Keratinocyte (primary cell): ENCODE measurements at regions not wholly inside any gene's neighbourhood (a gene's known extent, or its start where the extent isn't known, plus 50 kb on each side); places are given as distances from the start of the nearest gene placed in this dataset.
A peak's percentile ranks its signal among the peaks of the same experiment; 100 is the strongest.

Source experiments
- DNase-seq: peaks from one replicate; pipeline ENCODE4 v3.0.0-alpha.2; 2011; ENCODE audit warnings: low read depth, missing footprints, low spot score
- FAIRE-seq: peaks from 2 replicates; lab custom pipeline; 2011; peaks lifted over from hg19 to GRCh38; lab: Jason Lieb, UNC
- H2AFZ ChIP-seq: 2 replicates; pipeline ENCODE4 v1.6.0; 2012; ENCODE audit warnings: low read length, control low read depth, inconsistent platforms; ENCODE audit not compliant: control insufficient read depth
- H3K27ac ChIP-seq: 2 replicates; pipeline ENCODE4 v1.5.1; 2011; ENCODE audit warnings: low read length; ENCODE audit not compliant: control insufficient read depth, insufficient read depth
- H3K27me3 ChIP-seq: 3 replicates; pipeline ENCODE4 v1.6.0; 2011; ENCODE audit warnings: low read length; ENCODE audit not compliant: control insufficient read depth, insufficient read depth; ENCODE audit errors: extremely low read depth
- H3K36me3 ChIP-seq, 2 experiments: 2 replicates in 1 of 2; 3 replicates in 1 of 2; pipeline ENCODE4 v1.5.1; 2011; ENCODE audit warnings: low read length in 2 of 2, mild to moderate bottlenecking in 1 of 2; ENCODE audit not compliant: control insufficient read depth in 2 of 2, insufficient read depth in 2 of 2; ENCODE audit errors: extremely low read depth in 1 of 2
- H3K4me1 ChIP-seq: 3 replicates; pipeline ENCODE4 v1.5.1; 2011; ENCODE audit warnings: low read length; ENCODE audit not compliant: control insufficient read depth, insufficient read depth; ENCODE audit errors: extremely low read depth
- H3K4me2 ChIP-seq: 3 replicates; pipeline ENCODE4 v1.6.0; 2011; ENCODE audit warnings: low read depth, low read length; ENCODE audit not compliant: control insufficient read depth, insufficient read depth; ENCODE audit errors: extremely low read depth
- H3K4me3 ChIP-seq, 3 experiments: fragments of 200-600 bp in 1 of 3; sonication (generic) in 1 of 3; 2 replicates in 2 of 3; 3 replicates in 1 of 3; pipeline ENCODE4 v1.5.1; 2011 to 2016; ENCODE audit warnings: low read length in 3 of 3, mild to moderate bottlenecking in 3 of 3, control low read depth in 2 of 3, inconsistent platforms in 1 of 3, low read depth in 1 of 3, mixed read lengths in 1 of 3, mixed run types in 1 of 3, moderate library complexity in 1 of 3; ENCODE audit not compliant: control insufficient read depth in 2 of 3, insufficient read depth in 2 of 3; ENCODE audit errors: extremely low read depth in 1 of 3
- H3K79me2 ChIP-seq: 2 replicates; pipeline ENCODE4 v1.6.0; 2012; ENCODE audit warnings: low read length; ENCODE audit not compliant: control insufficient read depth, insufficient read depth
- H3K9ac ChIP-seq: 3 replicates; pipeline ENCODE4 v1.6.0; 2011; ENCODE audit warnings: low read length; ENCODE audit not compliant: control insufficient read depth, insufficient read depth; ENCODE audit errors: extremely low read depth
- H3K9me1 ChIP-seq: 3 replicates; pipeline ENCODE4 v1.6.0; 2011; ENCODE audit warnings: low read length; ENCODE audit not compliant: control insufficient read depth, insufficient read depth; ENCODE audit errors: extremely low read depth
- H3K9me3 ChIP-seq: 2 replicates; pipeline ENCODE4 v1.5.1; 2012; ENCODE audit warnings: low read depth, low read length; ENCODE audit not compliant: control insufficient read depth
- H4K20me1 ChIP-seq: 3 replicates; pipeline ENCODE4 v1.6.0; 2011; ENCODE audit warnings: low read length; ENCODE audit not compliant: control insufficient read depth, insufficient read depth; ENCODE audit errors: extremely low read depth
- CTCF ChIP-seq, 3 experiments: IDR thresholded peaks in 1 of 3; conservative IDR thresholded peaks in 1 of 3; optimal IDR thresholded peaks in 1 of 3; 2 replicates in 2 of 3; 3 replicates in 1 of 3; pipeline versions ENCODE3 to v1.5.1; 2011; ENCODE audit warnings: low read length in 3 of 3, mild to moderate bottlenecking in 3 of 3, moderate library complexity in 2 of 3, control low read depth in 1 of 3, inconsistent platforms in 1 of 3; ENCODE audit not compliant: insufficient read depth in 2 of 3; ENCODE audit errors: extremely low read depth in 1 of 3
- EZH2 ChIP-seq: IDR thresholded peaks from one replicate; pipeline ENCODE4 v1.6.1; 2012; ENCODE audit warnings: inconsistent platforms, mild to moderate bottlenecking, low read length, moderate library complexity
- dilution Hi-C: fragments of 300-500 bp; cut with MboI; formaldehyde crosslinking; loops from one replicate; pipeline ENCODE4 v1.7.0; 2020; ENCODE audit warnings: low sequenced_read_pairs; ENCODE audit not compliant: extremely low pct_ligation_motif_present

GRCh38 chr6:27812805-27813492 lies 99.2 kb downstream of the OR2B2 start:
- Histone ChIP-seq H3K4me3 (no peak overlapping the region), H3K27ac (no peak overlapping the region), H3K4me1 (peaks cover 17% of the 10 kb centered on the region), H3K79me2 (no peaks in the 10 kb centered on the region), H2AFZ (no peak overlapping the region), H3K9me1 (no peaks in the 10 kb centered on the region), H3K9ac (no peak overlapping the region), H4K20me1 (no peaks in the 10 kb centered on the region), H3K9me3 (no peaks in the 10 kb centered on the region), H3K36me3 (no peaks in the 10 kb centered on the region), H3K27me3 (no peaks in the 10 kb centered on the region), H3K4me2 (peak overlapping the region; percentile 37)
- DNase-seq (no peak), FAIRE-seq (no peak)
- dilution Hi-C loops: no loop called here
- TF ChIP-seq CTCF (optimal IDR thresholded peaks at IDR 0.05 in 1 of 3, IDR thresholded peaks at IDR 0.05 in 1 of 3, conservative IDR thresholded peaks at IDR 0.05 in 1 of 3; ENCODE audit: extremely low read depth in 1 of 3, insufficient read depth in 2 of 3, low read length in 3 of 3) (no peak), EZH2 (no peak)

GRCh38 chr6:27812078-27812804 lies 100.0 kb downstream of the OR2B2 start:
- H3K27ac ChIP-seq: no peak overlapping the region
- FAIRE-seq (no peak), DNase-seq (no peak)
- H2AFZ ChIP-seq: no peak overlapping the region
- H3K36me3 ChIP-seq: no peaks in the 10 kb centered on the region
- peaks cover 18% of the 10 kb centered on the region for H3K4me1 ChIP-seq
- no peaks in the 10 kb centered on the region for H3K9me3 ChIP-seq
- no peaks in the 10 kb centered on the region for H3K79me2 ChIP-seq
- dilution Hi-C loops: no loop called here
- peak overlapping the region; percentile 19 for H3K4me2 ChIP-seq
- H3K9ac ChIP-seq: no peak overlapping the region
- no peaks in the 10 kb centered on the region for H3K27me3 ChIP-seq
- H4K20me1 ChIP-seq: no peaks in the 10 kb centered on the region
- H3K4me3 ChIP-seq: no peak overlapping the region
- no peak for TF ChIP-seq CTCF (optimal IDR thresholded peaks at IDR 0.05 in 1 of 3, IDR thresholded peaks at IDR 0.05 in 1 of 3, conservative IDR thresholded peaks at IDR 0.05 in 1 of 3; ENCODE audit: extremely low read depth in 1 of 3, insufficient read depth in 2 of 3, low read length in 3 of 3)
- TF ChIP-seq EZH2: no peak
- no peaks in the 10 kb centered on the region for H3K9me1 ChIP-seq
